Ovary (tissue), 7 donors: ENCODE measurements at regions not wholly inside any gene's neighbourhood (a gene's known extent, or its start where the extent isn't known, plus 50 kb on each side); places are given as distances from the start of the nearest gene placed in this dataset.
"Not testable (repeated sequence)": the region's sequence is repeated elsewhere in the genome, so short reads cannot be mapped to it uniquely, and the experiment has no call there.

ENCODE experiments used
- DNase-seq, 5 donors: peaks; one replicate each; pipeline ENCODE4 v3.0.0-alpha.2; 2019 to 2020
- H3K27ac ChIP-seq, 2 donors: fragments of 200-600 bp; one replicate each; pipeline versions ENCODE4 v1.5.1 to v1.8.0; 2019 to 2022
- H3K27me3 ChIP-seq: fragments of 200-600 bp; one replicate; pipeline ENCODE4 v1.8.0; 2022
- H3K36me3 ChIP-seq: fragments of 200-600 bp; sonication (generic); one replicate; pipeline ENCODE4 v1.5.1; 2019
- H3K4me1 ChIP-seq: one replicate; pipeline ENCODE4 v1.8.1; 2013; ENCODE audit warnings: mild to moderate bottlenecking, moderate library complexity; ENCODE audit not compliant: insufficient read depth
- H3K4me3 ChIP-seq: fragments of 200-600 bp; sonication (generic); one replicate; pipeline ENCODE4 v1.5.1; 2017
- H3K9me3 ChIP-seq, 2 donors: fragments of 200-600 bp in 1 of 2; sonication (generic) in 1 of 2; one replicate each; pipeline versions ENCODE4 v1.5.1 to v1.8.1; 2013 to 2019; ENCODE audit warnings: mild to moderate bottlenecking in 1 of 2, moderate library complexity in 1 of 2
- EP300 ChIP-seq: sonication (generic); formaldehyde crosslinking; IDR thresholded peaks from one replicate; pipeline ENCODE4 v1.6.1; 2017; ENCODE audit warnings: antibody characterized with exemption
- POLR2A ChIP-seq: fragments of 450-650 bp; IDR thresholded peaks from one replicate; pipeline ENCODE4 v1.6.1; 2017; ENCODE audit warnings: antibody characterized with exemption, mild to moderate bottlenecking, moderate library complexity
- WGBS, 3 donors: extraction: QIAGEN DNeasy Blood & Tissue Kit in 1 of 3; methylation state at CpG; one replicate each; pipeline versions ENCODE4 v1.1.5 to v1.1.7; 2013 to 2017; 5-methylcytosine and 5-hydroxymethylcytosine counted together
- intact Hi-C, 4 donors: fragments of 100-400 bp; cut with DNase I; formaldehyde crosslinking; loops; one replicate each; pipeline versions ENCODE4 v1.11.0 to v1.15.1; 2022 to 2023
- TF ChIP-seq, protein P1 (sequence below), 3 donors: fragments of 450-650 bp in 2 of 3; fragments of 200-600 bp in 1 of 3; IDR thresholded peaks; one replicate each; pipeline versions ENCODE4 v1.5.1 to v1.8.0; 2016 to 2022; ENCODE audit warnings: antibody characterized with exemption in 3 of 3, mild to moderate bottlenecking in 1 of 3
- donor health status: DM: no; HTN: no; CAD: no; lungs with moderate emphysema.
- donor health status: DM: no; HTN: no; CAD: no.
- donor health status: Bipolar disorder and iron deficiency.
- donor health status: DM: no; HTN: no; CAD: no.
- donor health status: DM: yes; HTN: yes; CAD: no.

DNA sequence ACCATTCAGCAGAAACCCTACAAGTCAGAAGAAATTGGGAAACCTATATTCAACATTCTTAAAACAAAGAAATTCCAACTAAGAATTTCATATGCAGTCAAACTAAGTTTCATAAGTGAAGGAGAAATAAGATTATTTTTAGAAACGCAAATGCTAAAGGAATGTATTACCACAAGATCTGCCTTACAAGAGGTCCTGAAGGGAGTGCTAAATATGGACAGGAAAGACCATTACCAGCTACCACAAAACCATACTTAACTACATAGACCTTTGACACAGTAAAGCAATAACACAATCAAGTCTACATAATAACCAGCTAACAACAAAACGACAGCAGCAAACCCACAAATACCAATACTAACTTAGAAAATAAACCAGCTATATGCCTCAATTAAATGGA is 169.3 kb upstream of the FGF16 start:
- Histone ChIP-seq H3K27ac (no peak overlapping the region), H3K9me3 (peaks cover 0 to 2% of the 10 kb centered on the region in 2 donors), H3K4me1 (no peaks in the 10 kb centered on the region), H3K36me3 (no peaks in the 10 kb centered on the region), H3K27me3 (no peaks in the 10 kb centered on the region), H3K4me3 (no peak overlapping the region)
- WGBS, 3 donors = 54 to 67% (median 66%) methylated on average over 2 of the region's 2 CpGs
- no peak for DNase-seq
- TF ChIP-seq POLR2A (no peak), EP300 (no peak)
- TF ChIP-seq, protein P1, sequence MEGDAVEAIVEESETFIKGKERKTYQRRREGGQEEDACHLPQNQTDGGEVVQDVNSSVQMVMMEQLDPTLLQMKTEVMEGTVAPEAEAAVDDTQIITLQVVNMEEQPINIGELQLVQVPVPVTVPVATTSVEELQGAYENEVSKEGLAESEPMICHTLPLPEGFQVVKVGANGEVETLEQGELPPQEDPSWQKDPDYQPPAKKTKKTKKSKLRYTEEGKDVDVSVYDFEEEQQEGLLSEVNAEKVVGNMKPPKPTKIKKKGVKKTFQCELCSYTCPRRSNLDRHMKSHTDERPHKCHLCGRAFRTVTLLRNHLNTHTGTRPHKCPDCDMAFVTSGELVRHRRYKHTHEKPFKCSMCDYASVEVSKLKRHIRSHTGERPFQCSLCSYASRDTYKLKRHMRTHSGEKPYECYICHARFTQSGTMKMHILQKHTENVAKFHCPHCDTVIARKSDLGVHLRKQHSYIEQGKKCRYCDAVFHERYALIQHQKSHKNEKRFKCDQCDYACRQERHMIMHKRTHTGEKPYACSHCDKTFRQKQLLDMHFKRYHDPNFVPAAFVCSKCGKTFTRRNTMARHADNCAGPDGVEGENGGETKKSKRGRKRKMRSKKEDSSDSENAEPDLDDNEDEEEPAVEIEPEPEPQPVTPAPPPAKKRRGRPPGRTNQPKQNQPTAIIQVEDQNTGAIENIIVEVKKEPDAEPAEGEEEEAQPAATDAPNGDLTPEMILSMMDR (IDR thresholded peaks at IDR 0.05) = no peak
- intact Hi-C loops = no loop called here

DNA sequence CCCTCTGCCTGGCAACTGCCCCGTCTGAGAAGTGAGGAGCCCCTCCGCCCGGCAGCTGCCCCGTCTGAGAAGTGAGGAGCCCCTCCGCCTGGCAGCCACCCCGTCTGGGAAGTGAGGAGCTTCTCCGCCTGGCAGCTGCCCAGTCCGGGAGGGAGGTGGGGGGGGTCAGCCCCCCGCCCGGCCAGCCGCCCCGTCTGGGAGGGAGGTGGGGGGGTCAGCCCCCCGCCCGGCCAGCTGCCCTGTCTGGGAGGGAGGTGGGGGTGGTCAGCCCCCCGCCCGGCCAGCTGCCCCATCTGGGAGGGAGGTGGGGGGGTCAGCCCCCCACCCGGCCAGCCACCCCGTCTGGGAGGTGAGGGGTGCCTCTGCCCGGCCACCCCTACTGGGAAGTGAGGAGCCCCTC is 167.8 kb upstream of the FGF16 start:
- DNase-seq, intact Hi-C loops: not testable (repeated sequence)
- WGBS, 3 donors = 79 to 81% methylated on average over 7 to 12 of the region's 19 CpGs; no CpG with 5 or more reads in 1 of the 3 donors

DNA sequence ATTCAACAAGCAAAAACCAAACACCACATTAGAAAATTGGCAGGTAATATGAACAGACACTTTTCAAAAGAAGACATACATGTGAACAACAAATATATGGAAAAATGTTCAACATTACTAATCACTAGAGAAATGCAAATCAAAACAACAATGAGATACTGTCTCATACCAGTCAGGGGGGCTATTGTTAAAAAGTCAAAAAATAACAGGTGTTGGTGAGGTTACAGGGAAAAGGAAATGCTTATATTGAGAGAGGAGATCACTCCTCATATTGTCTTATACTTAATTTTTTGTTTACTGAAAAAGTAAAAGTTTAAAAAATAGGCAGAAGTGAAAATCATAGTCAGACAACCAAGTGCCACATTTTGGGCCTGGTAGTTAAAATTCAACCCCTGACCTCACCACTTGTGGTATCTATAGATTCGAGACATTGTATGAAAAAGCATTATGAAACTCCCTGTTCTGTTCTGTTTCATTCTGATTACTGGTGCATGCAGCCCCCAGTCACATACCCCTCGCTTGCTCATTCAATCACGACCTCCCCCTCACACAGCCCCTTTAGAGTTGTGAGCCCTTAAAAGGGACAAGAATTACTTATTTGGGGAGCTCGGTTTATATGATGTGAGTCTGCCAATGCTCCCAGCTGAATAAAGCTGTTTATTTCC is 153.7 kb upstream of the FGF16 start:
- no peaks in the 10 kb centered on the region for H3K9me3 ChIP-seq
- TF ChIP-seq POLR2A = no peak
- no peak for TF ChIP-seq EP300
- TF ChIP-seq, protein P1 (IDR thresholded peaks at IDR 0.05) = no peak
- no peaks in the 10 kb centered on the region for H3K4me1 ChIP-seq
- no peak overlapping the region for H3K27ac ChIP-seq
- DNase-seq = no peak
- intact Hi-C loops = no loop called here
- H3K4me3 ChIP-seq = no peak overlapping the region
- H3K27me3 ChIP-seq = no peaks in the 10 kb centered on the region
- WGBS, 3 donors = 38 to 59% (median 52%) methylated on average over 4 of the region's 4 CpGs
- no peaks in the 10 kb centered on the region for H3K36me3 ChIP-seq

More for the DNA sequence above, 167.8 kb upstream of the FGF16 start:
- not testable (repeated sequence) for H3K9me3 ChIP-seq, H3K36me3 ChIP-seq, H3K4me1 ChIP-seq, H3K4me3 ChIP-seq, H3K27ac ChIP-seq, H3K27me3 ChIP-seq

DNA sequence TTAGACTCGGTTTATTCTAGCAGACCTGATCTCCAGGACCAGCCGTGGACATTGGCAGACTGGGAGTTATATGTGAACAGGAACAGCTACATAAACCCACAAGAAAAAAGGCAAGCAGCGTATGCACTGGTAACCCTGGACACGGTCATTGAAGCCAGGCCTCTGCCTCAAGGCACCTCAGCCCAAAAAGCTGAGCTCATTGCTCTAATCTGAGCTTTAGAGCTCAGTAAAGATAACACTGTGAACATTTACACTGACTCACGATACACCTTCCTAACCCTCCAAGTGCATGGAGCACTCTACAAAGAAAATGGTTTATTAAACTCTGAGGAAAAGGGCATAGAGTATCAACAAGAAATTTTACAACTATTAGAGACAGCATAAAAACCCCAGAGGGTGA is 148.9 kb upstream of the FGF16 start:
- no peaks in the 10 kb centered on the region for H3K4me1 ChIP-seq
- TF ChIP-seq, protein P1 (IDR thresholded peaks at IDR 0.05) = no peak
- TF ChIP-seq EP300 (no peak), POLR2A (no peak)
- intact Hi-C loops = no loop called here
- WGBS, 3 donors = 66 to 75% (median 73%) methylated on average over 5 of the region's 5 CpGs
- DNase-seq = no peak
- H3K4me3 ChIP-seq = no peak overlapping the region
- no peaks in the 10 kb centered on the region for H3K27me3 ChIP-seq
- H3K9me3 ChIP-seq = no peaks in the 10 kb centered on the region
- no peak overlapping the region for H3K27ac ChIP-seq
- no peaks in the 10 kb centered on the region for H3K36me3 ChIP-seq

DNA sequence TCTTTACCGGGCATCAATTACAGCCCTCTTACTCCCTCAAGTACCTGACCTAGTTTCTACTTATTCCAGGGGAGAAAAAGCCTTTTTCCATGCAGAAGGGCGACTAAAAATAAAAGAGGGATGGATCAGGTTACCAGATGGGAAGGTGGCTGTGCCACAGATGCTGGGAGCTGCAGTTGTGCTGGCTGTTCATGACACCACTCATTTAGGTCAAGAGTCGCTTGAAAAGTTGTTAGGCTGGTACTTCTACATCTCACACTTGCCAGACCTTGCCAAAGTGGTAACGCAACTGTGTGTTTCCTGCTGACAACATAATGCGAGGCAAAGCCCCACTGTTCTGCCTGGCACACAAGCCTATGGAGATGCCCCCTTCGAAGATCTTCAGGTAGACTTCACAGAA is 148.4 kb upstream of the FGF16 start:
- no peak for DNase-seq
- Histone ChIP-seq H3K27ac (no peak overlapping the region), H3K4me1 (no peaks in the 10 kb centered on the region), H3K4me3 (no peak overlapping the region), H3K27me3 (no peaks in the 10 kb centered on the region), H3K36me3 (no peaks in the 10 kb centered on the region), H3K9me3 (no peaks in the 10 kb centered on the region)
- 62 to 63% (median 63%) methylated on average over 6 of the region's 6 CpGs for WGBS, 3 donors
- intact Hi-C loops = no loop called here
- TF ChIP-seq, protein P1 (IDR thresholded peaks at IDR 0.05) = no peak
- TF ChIP-seq POLR2A = no peak
- no peak for TF ChIP-seq EP300
